K562 (cell line): ENCODE measurements at regions not wholly inside any gene's neighbourhood (a gene's known extent, or its start where the extent isn't known, plus 50 kb on each side); places are given as distances from the start of the nearest gene placed in this dataset.

Source experiments
- CEBPG ChIP-seq, 3 experiments: fragments of 200-800 bp in 1 of 3; sonication (Bioruptor generic) in 1 of 3; sonication (generic) in 1 of 3; formaldehyde crosslinking in 1 of 3; IDR thresholded peaks in 2 of 3; conservative IDR thresholded peaks in 1 of 3; 2 replicates each; pipeline versions ENCODE4 v1.6.1 to v1.8.0; 2016 to 2022; ENCODE audit warnings: missing compliant biosample characterization in 2 of 3, missing genetic modification characterization in 2 of 3, mild to moderate bottlenecking in 1 of 3, missing genetic modification reagents in 1 of 3
- DACH1 ChIP-seq: fragments of 450-650 bp; IDR thresholded peaks from 2 replicates; pipeline ENCODE4 v1.6.1; 2018; ENCODE audit not compliant: partially characterized antibody
- GABPA ChIP-seq: fragments of 200-800 bp; sonication (Bioruptor generic); conservative IDR thresholded peaks from 2 replicates; pipeline ENCODE4 v1.6.1; 2016; ENCODE audit warnings: low read depth, missing genetic modification characterization, missing compliant biosample characterization
- KLF13 ChIP-seq: fragments of 450-650 bp; IDR thresholded peaks from 2 replicates; pipeline ENCODE4 v1.6.1; 2016; ENCODE audit warnings: missing genetic modification characterization, low read depth, mild to moderate bottlenecking, missing compliant biosample characterization, moderate library complexity, borderline replicate concordance
- ZNF23 ChIP-seq: fragments of 250-450 bp; sonication (Bioruptor Pico); IDR thresholded peaks from 2 replicates; pipeline ENCODE4 v1.4.0; 2020; ENCODE audit warnings: mild to moderate bottlenecking
- ZNF398 ChIP-seq: fragments of 250-450 bp; sonication (Bioruptor Pico); IDR thresholded peaks from 2 replicates; pipeline ENCODE4 v1.8.0; 2021; ENCODE audit warnings: moderate library complexity, mild to moderate bottlenecking, inconsistent platforms
- ZNF79 ChIP-seq: fragments of 250-450 bp; sonication (Bioruptor Pico); IDR thresholded peaks from 2 replicates; pipeline ENCODE4 v1.4.0; 2020; ENCODE audit warnings: low read depth, mild to moderate bottlenecking, moderate library complexity
- TF ChIP-seq, protein P1 (sequence below): fragments of 150-350 bp; conservative IDR thresholded peaks from 2 replicates; pipeline ENCODE4 v1.6.1; 2014; ENCODE audit warnings: low read length
- TF ChIP-seq, protein P2 (sequence below): fragments of 250-450 bp; sonication (Bioruptor Pico); IDR thresholded peaks from 2 replicates; pipeline ENCODE4 v1.8.0; 2022; ENCODE audit warnings: inconsistent platforms

GRCh38 chr2:126494593-126494992 lies 161.4 kb upstream of the GYPC start (continued):
- no peak for TF ChIP-seq ZNF398
- no peak for TF ChIP-seq DACH1
- no peak for TF ChIP-seq ZNF23 (CRISPR knock-in tag)
- TF ChIP-seq ZNF79 (CRISPR knock-in tag), result no peak
- TF ChIP-seq GABPA (tag), result no peak
- TF ChIP-seq, protein P1, sequence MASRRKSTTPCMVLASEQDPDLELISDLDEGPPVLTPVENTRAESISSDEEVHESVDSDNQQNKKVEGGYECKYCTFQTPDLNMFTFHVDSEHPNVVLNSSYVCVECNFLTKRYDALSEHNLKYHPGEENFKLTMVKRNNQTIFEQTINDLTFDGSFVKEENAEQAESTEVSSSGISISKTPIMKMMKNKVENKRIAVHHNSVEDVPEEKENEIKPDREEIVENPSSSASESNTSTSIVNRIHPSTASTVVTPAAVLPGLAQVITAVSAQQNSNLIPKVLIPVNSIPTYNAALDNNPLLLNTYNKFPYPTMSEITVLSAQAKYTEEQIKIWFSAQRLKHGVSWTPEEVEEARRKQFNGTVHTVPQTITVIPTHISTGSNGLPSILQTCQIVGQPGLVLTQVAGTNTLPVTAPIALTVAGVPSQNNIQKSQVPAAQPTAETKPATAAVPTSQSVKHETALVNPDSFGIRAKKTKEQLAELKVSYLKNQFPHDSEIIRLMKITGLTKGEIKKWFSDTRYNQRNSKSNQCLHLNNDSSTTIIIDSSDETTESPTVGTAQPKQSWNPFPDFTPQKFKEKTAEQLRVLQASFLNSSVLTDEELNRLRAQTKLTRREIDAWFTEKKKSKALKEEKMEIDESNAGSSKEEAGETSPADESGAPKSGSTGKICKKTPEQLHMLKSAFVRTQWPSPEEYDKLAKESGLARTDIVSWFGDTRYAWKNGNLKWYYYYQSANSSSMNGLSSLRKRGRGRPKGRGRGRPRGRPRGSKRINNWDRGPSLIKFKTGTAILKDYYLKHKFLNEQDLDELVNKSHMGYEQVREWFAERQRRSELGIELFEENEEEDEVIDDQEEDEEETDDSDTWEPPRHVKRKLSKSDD, result no peak
- TF ChIP-seq, protein P2, sequence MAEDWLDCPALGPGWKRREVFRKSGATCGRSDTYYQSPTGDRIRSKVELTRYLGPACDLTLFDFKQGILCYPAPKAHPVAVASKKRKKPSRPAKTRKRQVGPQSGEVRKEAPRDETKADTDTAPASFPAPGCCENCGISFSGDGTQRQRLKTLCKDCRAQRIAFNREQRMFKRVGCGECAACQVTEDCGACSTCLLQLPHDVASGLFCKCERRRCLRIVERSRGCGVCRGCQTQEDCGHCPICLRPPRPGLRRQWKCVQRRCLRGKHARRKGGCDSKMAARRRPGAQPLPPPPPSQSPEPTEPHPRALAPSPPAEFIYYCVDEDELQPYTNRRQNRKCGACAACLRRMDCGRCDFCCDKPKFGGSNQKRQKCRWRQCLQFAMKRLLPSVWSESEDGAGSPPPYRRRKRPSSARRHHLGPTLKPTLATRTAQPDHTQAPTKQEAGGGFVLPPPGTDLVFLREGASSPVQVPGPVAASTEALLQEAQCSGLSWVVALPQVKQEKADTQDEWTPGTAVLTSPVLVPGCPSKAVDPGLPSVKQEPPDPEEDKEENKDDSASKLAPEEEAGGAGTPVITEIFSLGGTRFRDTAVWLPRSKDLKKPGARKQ (CRISPR knock-in tag), result no peak
- TF ChIP-seq KLF13 (tag), result no peak
- no peak for TF ChIP-seq CEBPG (CRISPR knock-in tag; IDR thresholded peaks at IDR 0.05)
- no peak for TF ChIP-seq CEBPG (tag; conservative IDR thresholded peaks at IDR 0.05 in 1 of 2, IDR thresholded peaks at IDR 0.05 in 1 of 2)
